Omental fat pad (tissue), 3 donors: ENCODE measurements at regions not wholly inside any gene's neighbourhood (a gene's known extent, or its start where the extent isn't known, plus 50 kb on each side); places are given as distances from the start of the nearest gene placed in this dataset.
A peak's percentile ranks its signal among the peaks of the same experiment; 100 is the strongest.

Experiments
- ATAC-seq: fragments of 150-250 bp; one replicate; pipeline ENCODE4 v1.9.1; 2016; ENCODE audit warnings: mild to moderate bottlenecking, moderate library complexity; ENCODE audit not compliant: low FRiP score
- DNase-seq: peaks from one replicate; pipeline ENCODE4 v3.0.0-alpha.2; 2019; ENCODE audit warnings: low spot score
- TF ChIP-seq, protein P1 (sequence below), 3 donors: fragments of 450-650 bp; IDR thresholded peaks; one replicate each; pipeline ENCODE4 v1.5.1; 2016 to 2017; ENCODE audit warnings: antibody characterized with exemption in 3 of 3, mild to moderate bottlenecking in 3 of 3, moderate library complexity in 2 of 3

DNA sequence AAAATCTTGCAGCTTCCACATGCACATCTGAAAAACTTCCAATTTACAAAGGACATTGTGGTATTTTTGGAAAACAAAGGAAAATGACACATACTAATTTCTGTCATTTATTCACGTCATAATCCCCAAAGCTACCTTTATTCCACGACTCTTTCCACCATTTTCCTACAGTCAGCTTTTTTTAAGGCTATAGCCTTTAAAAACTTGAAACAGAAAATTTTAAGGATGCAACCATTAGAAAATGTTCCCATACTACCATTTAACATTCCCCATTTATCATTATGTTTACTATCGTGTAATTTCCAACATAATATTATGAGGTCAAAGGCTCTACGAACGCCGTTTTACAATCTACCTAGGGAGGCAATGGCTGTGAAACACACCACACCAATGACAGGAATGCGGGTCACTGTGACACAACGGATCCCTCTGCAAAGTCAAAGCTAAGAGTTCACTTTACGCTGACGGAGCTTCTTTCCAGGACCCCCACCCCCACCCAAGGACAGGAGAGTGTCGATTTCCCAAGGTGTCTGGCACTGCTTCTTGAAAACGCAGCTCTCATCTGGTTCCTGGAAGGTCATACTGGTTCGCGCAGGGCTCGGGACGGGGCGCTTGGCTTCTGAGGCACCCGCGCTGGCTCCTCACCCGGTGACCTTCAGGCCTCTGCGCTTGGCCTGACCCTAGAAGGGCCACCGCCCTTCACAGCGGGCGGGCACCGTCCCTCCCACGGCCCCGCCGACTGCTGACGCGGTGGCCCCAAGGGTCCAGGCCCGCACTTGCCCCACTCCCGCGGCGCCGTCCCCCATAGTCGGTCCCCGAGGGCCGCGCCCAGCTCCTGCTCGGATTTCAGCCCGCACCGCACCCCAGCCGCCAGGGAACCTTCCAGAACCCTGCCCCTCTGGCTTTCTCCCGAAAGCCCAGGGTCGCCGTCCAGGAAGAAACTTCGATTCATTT is 50.5 kb upstream of the ATF3 start:
- TF ChIP-seq, protein P1, sequence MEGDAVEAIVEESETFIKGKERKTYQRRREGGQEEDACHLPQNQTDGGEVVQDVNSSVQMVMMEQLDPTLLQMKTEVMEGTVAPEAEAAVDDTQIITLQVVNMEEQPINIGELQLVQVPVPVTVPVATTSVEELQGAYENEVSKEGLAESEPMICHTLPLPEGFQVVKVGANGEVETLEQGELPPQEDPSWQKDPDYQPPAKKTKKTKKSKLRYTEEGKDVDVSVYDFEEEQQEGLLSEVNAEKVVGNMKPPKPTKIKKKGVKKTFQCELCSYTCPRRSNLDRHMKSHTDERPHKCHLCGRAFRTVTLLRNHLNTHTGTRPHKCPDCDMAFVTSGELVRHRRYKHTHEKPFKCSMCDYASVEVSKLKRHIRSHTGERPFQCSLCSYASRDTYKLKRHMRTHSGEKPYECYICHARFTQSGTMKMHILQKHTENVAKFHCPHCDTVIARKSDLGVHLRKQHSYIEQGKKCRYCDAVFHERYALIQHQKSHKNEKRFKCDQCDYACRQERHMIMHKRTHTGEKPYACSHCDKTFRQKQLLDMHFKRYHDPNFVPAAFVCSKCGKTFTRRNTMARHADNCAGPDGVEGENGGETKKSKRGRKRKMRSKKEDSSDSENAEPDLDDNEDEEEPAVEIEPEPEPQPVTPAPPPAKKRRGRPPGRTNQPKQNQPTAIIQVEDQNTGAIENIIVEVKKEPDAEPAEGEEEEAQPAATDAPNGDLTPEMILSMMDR (IDR thresholded peaks at IDR 0.05), result no peak
- peak; percentile 35 for DNase-seq
- ATAC-seq, result peak; percentile 75

DNA sequence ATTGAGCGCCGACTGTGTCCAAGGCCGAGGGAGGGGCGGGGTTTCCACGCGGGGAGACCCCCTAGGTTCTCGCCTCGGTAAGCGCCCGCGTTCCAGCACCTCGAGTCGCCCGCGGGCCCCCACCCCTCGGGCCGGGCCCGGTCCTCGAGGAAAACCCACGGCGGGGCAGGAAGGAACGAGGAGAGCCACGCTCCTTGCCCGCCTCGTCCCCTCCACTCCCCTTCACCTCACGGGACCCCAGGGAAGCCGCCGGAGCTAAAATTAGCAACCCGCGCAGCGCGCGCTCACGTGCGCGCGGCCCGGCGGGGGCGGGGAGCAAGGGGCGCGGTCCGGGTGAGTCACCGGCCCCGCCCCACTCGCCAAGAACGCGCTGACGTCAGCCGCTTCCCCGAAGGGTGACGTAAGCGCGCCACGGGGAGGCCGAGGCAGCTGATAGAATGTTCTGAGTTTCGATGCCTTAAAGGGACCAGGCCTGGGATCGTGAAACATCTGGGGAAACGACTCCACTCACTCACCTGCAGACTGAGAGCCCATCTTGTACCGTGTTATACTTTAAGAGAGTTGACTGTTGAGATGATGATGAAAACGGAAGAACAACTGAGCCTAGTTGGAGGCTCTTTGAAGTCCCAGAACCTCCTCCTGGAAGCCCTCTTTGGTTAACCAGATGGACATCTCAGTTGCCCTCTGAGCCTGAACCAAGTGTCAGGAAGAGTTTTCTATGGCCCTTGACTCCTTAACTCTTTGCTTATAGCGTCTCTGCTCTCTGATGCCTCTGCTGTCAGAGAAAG is 49.7 kb upstream of the ATF3 start:
- peak; percentile 88 for DNase-seq
- TF ChIP-seq, protein P1 (IDR thresholded peaks at IDR 0.05), result no peak
- peak; percentile 83 for ATAC-seq
